A673 (cell line): ENCODE measurements at regions not wholly inside any gene's neighbourhood (a gene's known extent, or its start where the extent isn't known, plus 50 kb on each side); places are given as distances from the start of the nearest gene placed in this dataset.

Experiments
- BruUV-seq: library from RNA; stranded (reverse); fragments of 400-500 nt; replicated peaks from 2 replicates; lab custom pipeline; 2021; lab: Mats Ljungman, UMichigan
- CTCF ChIA-PET: fragments of 300-600 bp; sonication (Branson Sonifier 250); formaldehyde crosslinking; loops from one replicate; lab custom pipeline; 2022; ENCODE audit warnings: antibody characterized with exemption; lab: Charles Lee
- POLR2A ChIA-PET: fragments of 300-600 bp; sonication (Branson Sonifier 250); formaldehyde crosslinking; loops from one replicate; lab custom pipeline; 2022; ENCODE audit warnings: antibody characterized with exemption; ENCODE audit not compliant: low non-redundant PET; lab: Charles Lee
- DNase-seq: peaks from one replicate; pipeline ENCODE4 v3.0.0-alpha.2; 2015; ENCODE audit warnings: low spot score
- H3K27ac ChIP-seq: fragments of 200-600 bp; sonication (generic); 2 replicates; pipeline ENCODE4 v1.5.1; 2016; ENCODE audit warnings: mixed run types, low read depth, mild to moderate bottlenecking, mixed read lengths, antibody characterized with exemption, low read length; ENCODE audit not compliant: poor library complexity, severe bottlenecking
- H3K27me3 ChIP-seq: fragments of 200-600 bp; sonication (generic); replicated peaks from 2 replicates; pipeline ENCODE4 v1.6.1; 2017; ENCODE audit warnings: mixed run types, low read depth, mild to moderate bottlenecking, mixed read lengths, antibody characterized with exemption, low read length; ENCODE audit not compliant: insufficient read depth, poor library complexity
- H3K36me3 ChIP-seq: fragments of 200-600 bp; sonication (generic); 2 replicates; pipeline ENCODE4 v1.6.1; 2016; ENCODE audit warnings: mixed run types, mild to moderate bottlenecking, mixed read lengths, antibody characterized with exemption, low read length; ENCODE audit not compliant: insufficient read depth, poor library complexity, severe bottlenecking
- H3K4me1 ChIP-seq: fragments of 200-600 bp; sonication (generic); 2 replicates; pipeline ENCODE4 v1.6.1; 2017; ENCODE audit warnings: mixed run types, mild to moderate bottlenecking, mixed read lengths, antibody characterized with exemption, low read length; ENCODE audit not compliant: insufficient read depth, poor library complexity, severe bottlenecking
- H3K4me3 ChIP-seq: fragments of 200-600 bp; sonication (generic); 2 replicates; pipeline ENCODE4 v1.5.1; 2016; ENCODE audit warnings: low read depth, mixed run types, mild to moderate bottlenecking, mixed read lengths, low read length; ENCODE audit not compliant: poor library complexity, severe bottlenecking
- H3K9me3 ChIP-seq: fragments of 200-600 bp; sonication (generic); 2 replicates; pipeline ENCODE4 v1.6.1; 2016; ENCODE audit warnings: mixed run types, low read depth, mild to moderate bottlenecking, mixed read lengths, antibody characterized with exemption, low read length; ENCODE audit not compliant: poor library complexity, severe bottlenecking
- CTCF ChIP-seq: fragments of 300-800, 200-600 bp; sonication (generic); conservative IDR thresholded peaks from 2 replicates; pipeline ENCODE4 v1.5.1; 2017; ENCODE audit warnings: low read depth, mild to moderate bottlenecking, antibody characterized with exemption, low read length, moderate library complexity, mixed read lengths
- EZH2 ChIP-seq: fragments of 200-600 bp; sonication (generic); IDR thresholded peaks from 2 replicates; pipeline ENCODE4 v1.6.1; 2017; ENCODE audit warnings: borderline replicate concordance, low read depth, mild to moderate bottlenecking, mixed read lengths, antibody characterized with exemption, low read length; ENCODE audit not compliant: poor library complexity, severe bottlenecking
- intact Hi-C: fragments of 100-400 bp; cut with micrococcal nuclease; formaldehyde crosslinking; loops from one replicate; pipeline ENCODE4 v1.10.0; 2022; ENCODE audit not compliant: unreplicated experiment

- H3K27me3 ChIP-seq, result no peaks in the 10 kb centered on the region
- H3K36me3 ChIP-seq, result no peaks in the 10 kb centered on the region
- no peak overlapping the region for H3K4me3 ChIP-seq
- TF ChIP-seq CTCF, result no peak
- TF ChIP-seq EZH2, result no peak
- no TSS peak for BruUV-seq
- intact Hi-C loops, result no loop called here
- DNase-seq, result no peak
- no peaks in the 10 kb centered on the region for H3K4me1 ChIP-seq
- CTCF ChIA-PET, result no interaction called here
- POLR2A ChIA-PET, result no interaction called here
- H3K9me3 ChIP-seq, result no peaks in the 10 kb centered on the region
- H3K27ac ChIP-seq, result no peak overlapping the region
Observed at GRCh38 chr11:29251738-29252137, 765.1 kb downstream of the KCNA4 start.

GRCh38 chr11:29249713-29250112 is 767.1 kb downstream of the KCNA4 start:
- no TSS peak for BruUV-seq
- CTCF ChIA-PET, result no interaction called here
- intact Hi-C loops, result no loop called here

GRCh38 chr11:29244355-29244754 is 772.5 kb downstream of the KCNA4 start:
- BruUV-seq, result no TSS peak
- intact Hi-C loops, result no loop called here
- POLR2A ChIA-PET, result no interaction called here
- Histone ChIP-seq H3K27ac (no peak overlapping the region), H3K4me3 (no peak overlapping the region), H3K36me3 (no peaks in the 10 kb centered on the region), H3K4me1 (no peaks in the 10 kb centered on the region), H3K27me3 (no peaks in the 10 kb centered on the region), H3K9me3 (no peaks in the 10 kb centered on the region)
- CTCF ChIA-PET, result no interaction called here
- no peak for DNase-seq
- TF ChIP-seq EZH2 (no peak), CTCF (no peak)

More at GRCh38 chr11:29249713-29250112, 767.1 kb downstream of the KCNA4 start:
- Histone ChIP-seq H3K4me1 (no peaks in the 10 kb centered on the region), H3K4me3 (no peak overlapping the region), H3K27ac (no peak overlapping the region), H3K27me3 (no peaks in the 10 kb centered on the region), H3K9me3 (no peaks in the 10 kb centered on the region), H3K36me3 (no peaks in the 10 kb centered on the region)
- no peak for DNase-seq
- POLR2A ChIA-PET, result no interaction called here
- TF ChIP-seq CTCF (no peak), EZH2 (no peak)
